ENCODE measurements at regions not wholly inside any gene's neighbourhood (a gene's known extent, or its start where the extent isn't known, plus 50 kb on each side); places are given as distances from the start of the nearest gene placed in this dataset.

GRCh38 chr1:78286686-78287085, 204.1 kb upstream of the PTGFR start:
- H3K4me3 ChIP-seq (ENCODE audit: low read depth, low read length): no peak overlapping the region
- no peaks in the 10 kb centered on the region for H3K4me1 ChIP-seq (ENCODE audit: control insufficient read depth, insufficient read depth, low read length)
- no peak for TF ChIP-seq ZNF488 (tag by site-specific recombination; IDR thresholded peaks at IDR 0.05)
- no peak for TF ChIP-seq HOXD13 (CRISPR knock-in tag; IDR thresholded peaks at IDR 0.05; ENCODE audit: borderline replicate concordance)
- no peak for TF ChIP-seq ZNF548 (tag by site-specific recombination; IDR thresholded peaks at IDR 0.05)
- TF ChIP-seq ZNF449 (tag by site-specific recombination; IDR thresholded peaks at IDR 0.05): no peak
- TF ChIP-seq ZBTB20 (tag by site-specific recombination; IDR thresholded peaks at IDR 0.05): no peak
- TF ChIP-seq ZNF140 (tag by site-specific recombination; IDR thresholded peaks at IDR 0.05): no peak
- no peak for TF ChIP-seq ZNF670 (tag by site-specific recombination; IDR thresholded peaks at IDR 0.05; ENCODE audit: low read depth)
- TF ChIP-seq KLF7 (tag by site-specific recombination; IDR thresholded peaks at IDR 0.05; ENCODE audit: borderline replicate concordance): no peak
- TF ChIP-seq ZNF585B (tag by site-specific recombination; IDR thresholded peaks at IDR 0.05): no peak
- TF ChIP-seq ZNF645 (tag by site-specific recombination; IDR thresholded peaks at IDR 0.05): no peak
- no peak for TF ChIP-seq HOXA7 (CRISPR knock-in tag; IDR thresholded peaks at IDR 0.05; ENCODE audit: borderline replicate concordance)
- no peak for TF ChIP-seq ZNF112 (tag by site-specific recombination; IDR thresholded peaks at IDR 0.05)
- TF ChIP-seq KLF8 (tag by site-specific recombination; IDR thresholded peaks at IDR 0.05): no peak
- TF ChIP-seq KLF10 (tag by site-specific recombination; IDR thresholded peaks at IDR 0.05): no peak
- no peak for TF ChIP-seq ZNF133 (tag by site-specific recombination; IDR thresholded peaks at IDR 0.05)
- ChIA-PET CTCF (no interaction called here), POLR2A (no interaction called here)
- no peak overlapping the region for H3K27ac ChIP-seq (ENCODE audit: extremely low read depth, low read depth, low read length)
- no peaks in the 10 kb centered on the region for H3K36me3 ChIP-seq (ENCODE audit: control insufficient read depth in 2 of 2, insufficient read depth in 1 of 2, low read length in 2 of 2)
- no peaks in the 10 kb centered on the region for H3K9me3 ChIP-seq (ENCODE audit: control insufficient read depth, insufficient read depth, low read depth, low read length)

- TF ChIP-seq ZXDB (tag by site-specific recombination; IDR thresholded peaks at IDR 0.05) (no peak), KLF9 (tag by site-specific recombination; IDR thresholded peaks at IDR 0.05; ENCODE audit: low read depth) (no peak), ZNF19 (tag by site-specific recombination; IDR thresholded peaks at IDR 0.05; ENCODE audit: low read depth) (no peak), FEZF1 (tag by site-specific recombination; IDR thresholded peaks at IDR 0.05) (no peak), ZNF830 (tag by site-specific recombination; IDR thresholded peaks at IDR 0.05; ENCODE audit: low read depth) (no peak), ZNF350 (tag by site-specific recombination; IDR thresholded peaks at IDR 0.05) (no peak)
- no peaks in the 10 kb centered on the region for H3K4me1 ChIP-seq (ENCODE audit: control insufficient read depth, insufficient read depth, low read length)
- no peak overlapping the region for H3K4me3 ChIP-seq (ENCODE audit: low read depth, low read length)
- no peak overlapping the region for H3K27ac ChIP-seq (ENCODE audit: extremely low read depth, low read depth, low read length)
- H3K36me3 ChIP-seq (ENCODE audit: control insufficient read depth in 2 of 2, insufficient read depth in 1 of 2, low read length in 2 of 2): no peaks in the 10 kb centered on the region
- ChIA-PET POLR2A (no interaction called here), CTCF (no interaction called here)
- H3K9me3 ChIP-seq (ENCODE audit: control insufficient read depth, insufficient read depth, low read depth, low read length): no peaks in the 10 kb centered on the region
These were observed 201.2 kb upstream of the PTGFR start for GRCh38 chr1:78289603-78290002.

GRCh38 chr1:78291418-78291817, 199.4 kb upstream of the PTGFR start:
- Histone ChIP-seq H3K4me1 (ENCODE audit: control insufficient read depth, insufficient read depth, low read length) (no peaks in the 10 kb centered on the region), H3K4me3 (ENCODE audit: low read depth, low read length) (no peak overlapping the region), H3K9me3 (ENCODE audit: control insufficient read depth, insufficient read depth, low read depth, low read length) (no peaks in the 10 kb centered on the region), H3K27ac (ENCODE audit: extremely low read depth, low read depth, low read length) (no peak overlapping the region), H3K36me3 (ENCODE audit: control insufficient read depth in 2 of 2, insufficient read depth in 1 of 2, low read length in 2 of 2) (no peaks in the 10 kb centered on the region)
- ChIA-PET POLR2A (no interaction called here), CTCF (no interaction called here)
- TF ChIP-seq BCL11B (tag by site-specific recombination; IDR thresholded peaks at IDR 0.05; ENCODE audit: low read depth) (no peak), ZBTB6 (tag by site-specific recombination; IDR thresholded peaks at IDR 0.05) (no peak), ZEB2 (tag by site-specific recombination; IDR thresholded peaks at IDR 0.05) (no peak), ZNF747 (tag by site-specific recombination; IDR thresholded peaks at IDR 0.05) (no peak), PRDM4 (tag by site-specific recombination; IDR thresholded peaks at IDR 0.05) (no peak), ZFP3 (tag by site-specific recombination; IDR thresholded peaks at IDR 0.05; ENCODE audit: low read depth) (no peak), ZNF768 (tag by site-specific recombination; IDR thresholded peaks at IDR 0.05) (no peak), ZNF211 (tag by site-specific recombination; IDR thresholded peaks at IDR 0.05; ENCODE audit: low read depth) (no peak)

Data from HEK293 (cell line).